Activated naive CD8-positive, alpha-beta T cell treated with anti-CD3 and anti-CD28 coated beads, Interleukin-2, amount 50 U/mL, for 16 hours (primary cell): ENCODE measurements at regions not wholly inside any gene's neighbourhood (a gene's known extent, or its start where the extent isn't known, plus 50 kb on each side); places are given as distances from the start of the nearest gene placed in this dataset.
"Not testable (repeated sequence)": the region's sequence is repeated elsewhere in the genome, so short reads cannot be mapped to it uniquely, and the experiment has no call there.

Experiments used
- DNase-seq: peaks from one replicate; pipeline ENCODE4 v3.0.0-alpha.2; 2020; ENCODE audit warnings: low read depth, low spot score

- no peak for DNase-seq
Observed at GRCh38 chr1:43108080-43108479, 64.0 kb downstream of the EBNA1BP2 start.

GRCh38 chr1:43107664-43108063 lies 64.4 kb downstream of the EBNA1BP2 start:
- no peak for DNase-seq

GRCh38 chr1:43104027-43104763 lies 67.9 kb downstream of the EBNA1BP2 start:
- no peak for DNase-seq

DNA sequence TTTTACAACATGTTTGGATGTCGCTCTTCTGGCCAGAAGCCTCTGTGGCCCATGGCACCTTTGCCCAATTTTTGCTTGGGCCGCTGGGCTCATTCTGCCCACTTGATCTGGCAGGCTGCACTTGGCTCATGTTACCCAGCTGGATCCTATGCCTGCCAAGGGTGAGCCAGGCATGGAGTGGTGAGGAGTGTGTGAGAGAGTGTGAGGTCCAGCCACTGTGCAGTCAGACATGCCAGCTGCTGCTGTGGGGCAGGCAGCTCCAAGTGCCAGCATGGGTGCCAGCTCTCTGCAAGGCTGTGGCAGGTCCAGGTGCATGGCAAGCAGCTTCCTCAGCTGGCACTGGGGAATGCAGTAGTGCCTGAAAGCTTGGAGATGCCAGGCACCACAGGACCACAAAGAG lies 71.0 kb downstream of the EBNA1BP2 start:
- no peak for DNase-seq

GRCh38 chr1:43098200-43098599 lies 73.9 kb downstream of the EBNA1BP2 start:
- DNase-seq = no peak

- DNase-seq = not testable (repeated sequence)
Observed at GRCh38 chr1:43096528-43096927, 75.6 kb downstream of the EBNA1BP2 start.

GRCh38 chr1:43090812-43091211 lies 81.3 kb downstream of the EBNA1BP2 start:
- DNase-seq = not testable (repeated sequence)

DNA sequence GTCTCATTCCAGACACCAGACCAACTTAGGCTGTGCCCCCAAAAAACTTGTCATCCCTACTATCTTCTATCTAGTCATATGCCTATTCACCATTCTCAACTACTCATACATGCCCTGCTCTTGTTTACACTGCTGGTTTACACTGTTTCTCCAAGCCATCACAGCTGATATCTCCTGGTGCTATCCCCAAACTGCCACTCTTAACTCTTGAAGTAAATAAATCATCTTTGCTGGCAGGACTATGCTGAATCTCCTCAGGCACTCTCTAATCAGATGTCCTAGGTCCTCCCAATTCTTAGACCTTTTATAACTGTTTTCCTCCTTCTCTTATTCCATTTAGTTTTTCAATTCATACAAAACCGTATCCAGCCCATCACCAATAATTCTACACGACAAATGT lies 81.9 kb downstream of the EBNA1BP2 start:
- not testable (repeated sequence) for DNase-seq

DNA sequence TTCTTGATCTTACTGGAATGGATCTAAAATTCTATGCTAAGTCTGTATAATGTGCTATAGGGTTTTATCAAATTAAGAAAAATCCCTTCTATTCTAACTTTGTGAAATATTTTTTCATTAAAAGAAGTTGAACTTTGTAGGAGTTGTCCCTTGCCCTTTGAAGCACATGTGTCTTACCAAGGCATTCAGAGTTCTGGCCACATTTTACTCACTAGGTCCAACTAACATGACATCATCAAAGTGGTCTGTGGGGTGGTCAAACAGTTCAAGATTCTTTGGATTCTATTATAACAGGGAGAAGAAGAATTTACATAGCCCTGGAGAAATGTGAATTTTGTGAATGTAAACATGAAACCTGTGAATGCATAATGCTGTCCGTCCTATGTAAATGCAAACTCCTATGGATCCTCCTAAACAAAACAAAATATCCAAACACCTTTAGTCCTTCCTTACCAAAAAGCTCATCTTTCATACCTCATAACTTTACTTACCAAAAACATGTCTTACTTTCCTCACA lies 88.7 kb downstream of the EBNA1BP2 start:
- no peak for DNase-seq

DNA sequence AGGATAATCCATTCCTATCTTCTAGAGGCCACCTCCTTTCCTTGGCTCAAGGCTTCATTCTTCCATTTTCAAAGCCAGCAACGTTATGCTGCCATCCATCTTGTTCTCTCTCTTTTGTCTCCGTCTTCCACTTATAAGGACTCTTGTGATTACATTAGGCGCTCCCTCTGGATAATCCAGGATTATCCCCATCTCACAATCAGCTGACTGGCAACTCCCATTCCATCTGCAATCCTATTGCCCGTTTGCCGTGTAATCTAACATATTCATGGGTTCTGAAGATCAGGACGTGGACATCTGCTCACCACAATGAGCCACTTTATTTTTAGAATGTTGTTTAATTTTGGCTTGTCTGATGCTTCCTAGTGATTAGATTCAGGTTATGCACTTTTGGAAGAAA lies 89.3 kb downstream of the EBNA1BP2 start:
- DNase-seq = no peak

DNA sequence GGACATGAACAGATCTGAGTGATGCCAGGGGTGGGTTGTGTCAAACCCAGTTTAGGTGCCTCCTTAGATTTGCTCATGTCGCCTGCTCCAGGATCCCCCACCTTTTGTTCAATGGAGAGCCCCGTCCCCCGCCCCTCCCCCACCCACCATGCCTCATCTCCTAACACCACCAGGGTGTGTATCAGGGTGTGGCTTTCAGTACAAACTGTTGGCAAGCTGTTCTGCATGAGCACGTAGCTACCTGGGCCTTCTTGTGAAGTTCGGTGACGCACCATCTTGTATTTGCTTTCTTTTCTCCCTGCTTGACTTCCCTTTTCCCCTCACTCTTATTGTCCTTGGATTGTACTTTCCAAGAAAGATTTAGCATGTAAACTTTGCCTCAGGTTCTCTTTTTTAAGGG lies 94.8 kb downstream of the EBNA1BP2 start:
- DNase-seq = no peak

GRCh38 chr1:43074709-43075108 lies 97.4 kb downstream of the EBNA1BP2 start:
- DNase-seq = no peak

GRCh38 chr1:43074244-43074643 lies 97.8 kb downstream of the EBNA1BP2 start:
- no peak for DNase-seq

DNA sequence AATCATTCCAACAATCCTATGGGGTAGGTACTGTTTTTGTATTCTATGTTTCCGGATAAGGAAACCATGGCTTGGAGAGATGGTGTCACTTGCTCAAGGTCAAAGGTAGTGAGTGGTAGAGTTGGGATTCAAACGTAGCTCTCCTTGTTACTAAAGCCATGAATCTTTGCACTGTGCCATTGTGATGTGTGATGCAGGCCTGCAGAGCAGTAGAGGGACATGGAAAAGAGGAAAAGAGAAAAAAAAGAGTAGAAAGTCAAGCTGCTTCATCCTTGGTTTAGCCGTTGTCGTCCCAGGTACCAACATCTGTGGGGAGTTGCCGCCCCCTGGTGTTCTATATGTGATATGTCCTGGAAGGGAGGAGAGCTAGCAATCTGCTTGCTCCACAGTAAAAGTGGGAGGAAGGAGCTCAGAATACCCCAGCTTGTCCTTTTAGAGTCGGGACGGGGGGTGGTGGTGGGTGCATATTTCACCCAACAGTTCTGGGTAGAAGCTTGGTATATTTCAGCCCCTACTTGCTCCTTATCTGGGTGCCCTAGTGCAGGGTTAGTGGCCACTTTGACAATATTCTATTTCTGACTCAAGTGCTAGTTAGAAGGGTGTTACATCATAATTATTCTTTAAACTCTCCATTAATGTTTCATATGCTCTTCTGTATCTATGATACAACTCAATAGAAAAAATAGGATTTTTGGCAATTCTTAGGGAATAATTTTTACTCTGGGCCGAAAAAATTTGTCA lies 98.4 kb downstream of the EBNA1BP2 start:
- DNase-seq = peak; percentile 47

GRCh38 chr1:43072314-43072713 lies 99.8 kb downstream of the EBNA1BP2 start:
- DNase-seq = no peak

DNA sequence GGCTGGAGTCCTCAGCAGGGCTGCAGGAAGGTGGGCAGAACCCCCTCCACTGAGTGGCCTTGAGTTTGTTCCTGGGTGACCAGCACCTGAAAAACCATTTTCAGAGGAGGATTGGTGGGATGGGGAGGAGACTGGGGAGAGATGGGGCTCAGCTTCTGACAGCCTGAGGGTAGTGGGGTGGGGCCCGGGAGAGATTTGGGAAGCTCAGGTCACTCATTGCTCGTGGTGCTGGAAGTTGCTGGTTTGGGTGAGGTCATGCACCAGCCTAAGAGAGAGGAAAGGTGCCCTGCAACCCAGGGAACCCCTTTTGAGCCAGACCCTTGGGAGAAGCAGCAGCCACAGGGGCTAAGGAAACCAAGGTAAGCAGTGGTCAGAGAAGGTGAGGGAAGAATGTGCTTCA lies 100.8 kb downstream of the EBNA1BP2 start:
- DNase-seq = no peak

GRCh38 chr1:43069461-43070050 lies 102.5 kb downstream of the EBNA1BP2 start:
- DNase-seq = no peak

GRCh38 chr1:43068911-43069310 lies 103.2 kb downstream of the EBNA1BP2 start:
- no peak for DNase-seq

GRCh38 chr1:43067977-43068751 lies 103.9 kb downstream of the EBNA1BP2 start:
- no peak for DNase-seq

GRCh38 chr1:43067233-43067745 lies 104.8 kb downstream of the EBNA1BP2 start:
- DNase-seq = no peak

DNA sequence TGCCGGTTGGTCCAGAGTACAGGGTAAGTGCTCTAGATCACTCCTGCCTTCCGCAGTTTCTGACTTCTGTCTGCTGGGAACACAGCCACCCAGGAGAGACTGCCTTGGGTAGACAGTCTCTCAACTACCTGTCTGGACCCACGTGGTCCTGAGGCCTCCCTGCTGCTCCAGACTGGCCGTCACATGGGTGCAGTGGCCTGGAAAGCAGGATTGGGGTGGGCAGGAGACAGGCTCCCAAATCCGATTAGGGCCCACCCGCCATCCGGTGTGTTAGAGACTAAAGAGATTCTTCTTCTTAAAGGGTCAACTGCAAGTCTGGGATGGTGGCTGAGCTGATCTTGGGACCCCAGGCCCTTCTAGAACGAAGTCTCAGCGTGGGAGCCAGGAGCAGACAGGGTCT lies 105.5 kb downstream of the EBNA1BP2 start:
- DNase-seq = no peak
